Epidermal melanocyte (primary cell): ENCODE measurements at regions not wholly inside any gene's neighbourhood (a gene's known extent, or its start where the extent isn't known, plus 50 kb on each side); places are given as distances from the start of the nearest gene placed in this dataset.

Experiments
- DNase-seq: peaks from one replicate; pipeline ENCODE4 v3.0.0; 2011; ENCODE audit warnings: low spot score; ENCODE audit not compliant: insufficient read length

DNA sequence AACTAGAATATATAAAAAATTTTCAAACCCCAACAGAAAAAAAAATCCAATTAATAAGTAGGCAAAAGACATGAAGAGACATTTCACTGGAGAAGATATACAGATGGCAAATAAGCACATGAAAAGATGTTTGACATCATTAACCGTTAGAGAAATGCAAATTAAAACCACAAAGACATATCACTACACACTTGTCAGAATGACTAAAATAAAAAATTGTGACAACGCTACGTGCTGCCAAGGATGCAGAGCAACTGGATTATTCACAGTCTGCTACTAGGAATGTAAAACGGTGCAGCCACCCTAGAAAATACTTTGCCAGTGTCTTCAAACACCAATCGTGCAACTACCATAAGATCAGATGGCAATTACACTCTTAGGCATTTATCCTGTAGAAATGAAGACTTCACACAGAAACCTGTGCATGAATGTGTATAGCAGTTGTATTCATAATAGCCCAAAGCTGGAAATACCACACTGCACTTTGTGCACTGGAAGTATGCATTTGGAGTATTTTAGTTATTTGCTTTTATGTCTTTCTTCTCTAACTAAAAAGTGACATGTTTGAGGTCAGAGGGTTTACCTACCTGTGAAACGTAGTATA lies 75.3 kb upstream of the PALMD start:
- no peak for DNase-seq

- DNase-seq, result no peak
These were observed 74.7 kb upstream of the PALMD start for GRCh38 chr1:99571092-99571734.

- DNase-seq, result no peak
These were observed 72.3 kb upstream of the PALMD start for GRCh38 chr1:99573431-99574217.

GRCh38 chr1:99577313-99577712 lies 68.6 kb upstream of the PALMD start:
- no peak for DNase-seq

- DNase-seq, result no peak
These were observed 66.2 kb upstream of the PALMD start for GRCh38 chr1:99579691-99580172.

GRCh38 chr1:99580451-99580850 lies 65.5 kb upstream of the PALMD start:
- DNase-seq, result no peak

DNA sequence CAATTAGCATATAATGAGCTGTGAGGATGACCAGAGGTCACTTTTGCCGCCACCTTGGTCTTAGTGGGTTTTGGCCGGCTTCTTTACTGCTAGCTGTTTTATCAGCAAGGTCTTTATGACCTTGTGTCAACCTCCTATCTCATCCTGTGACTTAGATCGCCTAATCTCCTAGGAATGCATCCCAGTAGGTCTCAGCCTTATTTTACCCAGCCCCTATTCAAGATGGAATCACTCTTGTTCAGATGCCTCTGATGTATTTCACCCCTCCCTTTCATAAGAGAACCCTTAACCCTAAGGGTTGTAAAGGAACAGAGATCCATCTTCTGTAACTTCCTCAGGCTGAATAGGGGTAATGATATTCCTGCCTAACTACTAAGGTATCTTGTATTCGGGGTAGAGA lies 58.9 kb upstream of the PALMD start:
- DNase-seq, result no peak

DNA sequence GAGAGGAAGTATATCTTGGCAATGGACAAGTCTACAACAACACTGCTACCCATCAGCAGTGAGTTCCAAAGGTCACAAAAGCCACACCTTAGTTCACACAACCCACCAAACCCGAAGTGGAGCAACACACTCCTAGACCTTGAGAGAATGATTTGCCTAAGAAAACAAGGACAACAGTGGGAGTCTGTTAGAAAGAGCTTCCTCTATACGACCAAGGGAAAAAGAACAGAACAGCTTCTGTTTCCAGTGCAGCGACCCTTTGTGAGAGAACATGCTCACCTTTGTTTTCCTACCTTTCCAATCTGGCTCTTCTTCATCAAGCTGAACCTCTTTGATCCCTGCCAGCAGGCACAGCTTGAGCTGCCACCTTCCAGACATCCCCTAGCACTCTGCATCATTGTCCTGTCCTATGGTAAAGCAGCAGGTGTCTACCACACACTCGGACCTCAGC lies 56.7 kb upstream of the PALMD start:
- no peak for DNase-seq

GRCh38 chr1:99590578-99591209 lies 55.2 kb upstream of the PALMD start:
- no peak for DNase-seq

DNA sequence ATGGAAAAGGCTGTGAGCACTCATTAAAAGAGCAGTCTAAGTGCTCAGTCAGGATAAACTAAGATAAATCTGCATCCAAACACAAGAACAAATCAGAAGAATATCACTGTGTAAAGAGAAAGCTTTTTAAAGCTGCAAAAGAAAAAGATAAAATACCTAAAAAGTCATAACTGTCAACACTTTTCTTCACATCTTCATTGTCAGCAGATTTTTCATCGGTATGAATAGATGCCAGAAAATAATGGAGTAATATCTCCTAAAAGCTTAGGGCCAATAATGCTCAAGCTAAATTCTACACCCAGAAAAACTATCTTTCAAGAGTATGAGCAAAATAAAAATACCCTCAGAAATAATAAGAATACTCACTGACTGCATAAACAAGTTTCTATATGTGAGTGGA lies 54.0 kb upstream of the PALMD start:
- DNase-seq, result no peak

GRCh38 chr1:99594205-99594604 lies 51.7 kb upstream of the PALMD start:
- no peak for DNase-seq

DNA sequence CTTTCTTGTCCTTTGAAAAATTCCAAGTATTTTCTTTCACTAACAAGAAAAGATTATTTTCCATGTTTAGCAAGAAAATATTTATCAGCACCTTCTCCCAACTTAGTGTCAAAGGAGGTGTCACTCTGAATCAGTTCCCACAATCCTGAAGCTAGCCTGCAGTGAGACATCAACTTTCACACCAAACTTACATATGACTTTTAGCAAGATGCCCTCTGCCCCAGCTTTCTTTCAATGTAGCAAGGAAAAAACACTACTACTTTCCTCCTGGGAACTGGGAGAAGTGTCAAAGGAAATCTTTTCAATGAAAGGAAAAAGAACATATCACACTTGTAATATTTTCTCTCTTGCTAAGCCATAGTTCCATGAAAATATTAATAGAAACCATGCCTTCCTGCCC lies 50.9 kb upstream of the PALMD start:
- DNase-seq, result no peak

DNA sequence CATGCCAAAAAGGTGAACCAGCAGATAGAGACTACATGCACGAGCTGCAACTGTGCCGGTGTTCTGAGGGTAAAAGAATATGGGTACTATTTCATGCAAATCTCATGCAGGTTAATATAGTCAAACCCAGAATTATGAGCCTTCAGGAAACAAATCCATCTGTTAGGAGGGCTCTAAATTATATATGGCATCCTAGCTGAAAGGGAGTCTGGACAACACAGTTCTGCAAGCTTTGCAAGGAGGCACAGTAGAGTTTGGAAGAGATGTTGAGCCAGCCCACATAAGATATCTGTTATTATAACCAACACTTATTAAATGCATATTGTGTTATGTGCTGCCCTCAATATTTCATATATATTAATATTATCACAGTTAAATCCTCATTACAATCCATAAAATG lies 50.5 kb upstream of the PALMD start:
- no peak for DNase-seq
